OCI-LY3 (cell line): ENCODE measurements at regions not wholly inside any gene's neighbourhood (a gene's known extent, or its start where the extent isn't known, plus 50 kb on each side); places are given as distances from the start of the nearest gene placed in this dataset.

ENCODE experiments used
- H2AFZ ChIP-seq: fragments of 200-600, 300-600 bp; shearing (Covaris generic); 2 replicates; pipeline ENCODE4 v1.6.0; 2014; ENCODE audit warnings: antibody characterized with exemption, low read depth, low read length
- H3K27ac ChIP-seq: fragments of 200-600, 300-600 bp; sonication (generic); 2 replicates; pipeline ENCODE4 v1.5.1; 2014; ENCODE audit warnings: mild to moderate bottlenecking, low read length, moderate library complexity, mixed read lengths
- H3K27me3 ChIP-seq: fragments of 200-600, 300-600 bp; sonication (generic); 2 replicates; pipeline ENCODE4 v1.6.1; 2014; ENCODE audit warnings: low read depth, low read length, mixed read lengths
- H3K36me3 ChIP-seq: fragments of 200-600, 300-600 bp; sonication (generic); replicated peaks from 2 replicates; pipeline ENCODE3; 2014; ENCODE audit warnings: low read depth, low read length, mixed read lengths
- H3K4me1 ChIP-seq: fragments of 300-600, 200-600 bp; sonication (generic); 2 replicates; pipeline ENCODE4 v1.6.1; 2014; ENCODE audit warnings: low read length, mixed read lengths
- H3K4me2 ChIP-seq: fragments of 200-600, 300-600 bp; sonication (generic); 2 replicates; pipeline ENCODE4 v1.6.1; 2014; ENCODE audit warnings: low read length, mixed read lengths
- H3K4me3 ChIP-seq: fragments of 300-600, 200-600 bp; sonication (generic); 2 replicates; pipeline ENCODE4 v1.5.1; 2014; ENCODE audit warnings: antibody characterized with exemption, mild to moderate bottlenecking, low read length, moderate library complexity
- H3K79me2 ChIP-seq: fragments of 300-600, 200-600 bp; shearing (Covaris generic); 2 replicates; pipeline ENCODE4 v1.6.1; 2014; ENCODE audit warnings: mild to moderate bottlenecking, low read length, mixed read lengths
- H3K9ac ChIP-seq: fragments of 300-600, 200-600 bp; shearing (Covaris generic); 2 replicates; pipeline ENCODE4 v1.6.0; 2014; ENCODE audit warnings: mild to moderate bottlenecking, low read length, moderate library complexity
- H3K9me3 ChIP-seq: fragments of 200-600, 300-600 bp; shearing (Covaris generic); 2 replicates; pipeline ENCODE4 v1.6.1; 2014; ENCODE audit warnings: low read length, mixed read lengths; ENCODE audit not compliant: insufficient read depth
- H4K20me1 ChIP-seq: fragments of 200-600, 300-600 bp; sonication (generic); 2 replicates; pipeline ENCODE4 v1.6.1; 2016; ENCODE audit warnings: low read length, mixed read lengths; ENCODE audit not compliant: insufficient read depth
- CTCF ChIP-seq: fragments of 200-600, 300-600 bp; sonication (generic); IDR thresholded peaks from 2 replicates; pipeline ENCODE4 v1.5.1; 2014; ENCODE audit warnings: antibody characterized with exemption, low read length, low read depth
- EZH2phosphoT487 ChIP-seq: fragments of 200-600 bp; shearing (Covaris generic); IDR thresholded peaks from 2 replicates; pipeline ENCODE4 v1.6.1; 2018; ENCODE audit warnings: antibody characterized with exemption, mixed run types, low read depth

- Histone ChIP-seq H3K27ac (no peak overlapping the region), H3K4me2 (no peak overlapping the region), H3K9me3 (no peaks in the 10 kb centered on the region), H3K4me1 (no peaks in the 10 kb centered on the region), H2AFZ (no peak overlapping the region), H3K27me3 (no peaks in the 10 kb centered on the region), H3K36me3 (no peaks in the 10 kb centered on the region), H3K4me3 (no peak overlapping the region), H3K79me2 (no peaks in the 10 kb centered on the region), H3K9ac (no peak overlapping the region), H4K20me1 (no peaks in the 10 kb centered on the region)
- no peak for TF ChIP-seq CTCF
- no peak for TF ChIP-seq EZH2phosphoT487
Measured at GRCh38 chr3:99323940-99324339, 314.5 kb upstream of the COL8A1 start.

GRCh38 chr3:99322551-99322950, 315.8 kb upstream of the COL8A1 start:
- H3K27me3 ChIP-seq = no peaks in the 10 kb centered on the region
- H3K79me2 ChIP-seq = no peaks in the 10 kb centered on the region
- H3K9me3 ChIP-seq = no peaks in the 10 kb centered on the region
- H3K27ac ChIP-seq = no peak overlapping the region
- H3K36me3 ChIP-seq = no peaks in the 10 kb centered on the region
- H3K9ac ChIP-seq = no peak overlapping the region
- no peak overlapping the region for H3K4me2 ChIP-seq
- TF ChIP-seq EZH2phosphoT487 (no peak), CTCF (no peak)
- no peaks in the 10 kb centered on the region for H4K20me1 ChIP-seq
- no peak overlapping the region for H2AFZ ChIP-seq
- H3K4me1 ChIP-seq = no peaks in the 10 kb centered on the region
- no peak overlapping the region for H3K4me3 ChIP-seq

GRCh38 chr3:99321261-99321660, 317.1 kb upstream of the COL8A1 start:
- TF ChIP-seq CTCF (no peak), EZH2phosphoT487 (no peak)
- Histone ChIP-seq H2AFZ (no peak overlapping the region), H3K9ac (no peak overlapping the region), H3K9me3 (no peaks in the 10 kb centered on the region), H3K36me3 (no peaks in the 10 kb centered on the region), H3K4me1 (no peaks in the 10 kb centered on the region), H4K20me1 (no peaks in the 10 kb centered on the region), H3K27me3 (no peaks in the 10 kb centered on the region), H3K79me2 (no peaks in the 10 kb centered on the region), H3K4me2 (no peak overlapping the region), H3K27ac (no peak overlapping the region), H3K4me3 (no peak overlapping the region)

GRCh38 chr3:99319961-99320360, 318.4 kb upstream of the COL8A1 start:
- Histone ChIP-seq H3K4me2 (no peak overlapping the region), H3K27me3 (no peaks in the 10 kb centered on the region)

More at GRCh38 chr3:99319961-99320360, 318.4 kb upstream of the COL8A1 start:
- Histone ChIP-seq H3K4me3 (no peak overlapping the region), H3K36me3 (no peaks in the 10 kb centered on the region), H3K79me2 (no peaks in the 10 kb centered on the region), H3K9ac (no peak overlapping the region), H2AFZ (no peak overlapping the region), H3K27ac (no peak overlapping the region), H4K20me1 (no peaks in the 10 kb centered on the region), H3K4me1 (no peaks in the 10 kb centered on the region), H3K9me3 (no peaks in the 10 kb centered on the region)
- TF ChIP-seq CTCF = no peak
